Immature natural killer cell (primary cell): ENCODE measurements at regions not wholly inside any gene's neighbourhood (a gene's known extent, or its start where the extent isn't known, plus 50 kb on each side); places are given as distances from the start of the nearest gene placed in this dataset.
A peak's percentile ranks its signal among the peaks of the same experiment; 100 is the strongest.
"Not testable (repeated sequence)": the region's sequence is repeated elsewhere in the genome, so short reads cannot be mapped to it uniquely, and the experiment has no call there.

Experiments used
- DNase-seq, 3 donors: peaks; one replicate each; pipeline ENCODE4 v3.0.0; 2022; ENCODE audit warnings: mixed read lengths in 1 of 3
- H3K27ac Mint-ChIP-seq, 6 donors: one replicate each; pipeline ENCODE4 v1.8.0; 2020; ENCODE audit warnings: mixed read lengths in 6 of 6, mild to moderate bottlenecking in 5 of 6, inconsistent platforms in 4 of 6, moderate library complexity in 3 of 6
- H3K27me3 Mint-ChIP-seq, 3 donors: one replicate each; pipeline ENCODE4 v1.8.0; 2020 to 2021; ENCODE audit warnings: low read depth in 3 of 3, mild to moderate bottlenecking in 3 of 3, mixed read lengths in 3 of 3, moderate library complexity in 3 of 3, inconsistent platforms in 1 of 3
- H3K36me3 Mint-ChIP-seq, 3 donors: one replicate each; pipeline ENCODE4 v1.8.0; 2020; ENCODE audit warnings: mixed read lengths in 3 of 3, inconsistent platforms in 2 of 3, mild to moderate bottlenecking in 2 of 3
- H3K4me1 Mint-ChIP-seq, 2 donors: one replicate each; pipeline ENCODE4 v1.8.0; 2020; ENCODE audit warnings: inconsistent platforms in 2 of 2, mild to moderate bottlenecking in 2 of 2, mixed read lengths in 2 of 2, moderate library complexity in 1 of 2
- H3K4me3 Mint-ChIP-seq, 5 donors: one replicate each; pipeline ENCODE4 v1.8.0; 2020; ENCODE audit warnings: mild to moderate bottlenecking in 5 of 5, mixed read lengths in 5 of 5, inconsistent platforms in 3 of 5, moderate library complexity in 3 of 5
- H3K9me3 Mint-ChIP-seq, 6 donors: one replicate each; pipeline ENCODE4 v1.8.0; 2020; ENCODE audit warnings: mild to moderate bottlenecking in 6 of 6, mixed read lengths in 6 of 6, inconsistent platforms in 4 of 6, moderate library complexity in 3 of 6

DNA sequence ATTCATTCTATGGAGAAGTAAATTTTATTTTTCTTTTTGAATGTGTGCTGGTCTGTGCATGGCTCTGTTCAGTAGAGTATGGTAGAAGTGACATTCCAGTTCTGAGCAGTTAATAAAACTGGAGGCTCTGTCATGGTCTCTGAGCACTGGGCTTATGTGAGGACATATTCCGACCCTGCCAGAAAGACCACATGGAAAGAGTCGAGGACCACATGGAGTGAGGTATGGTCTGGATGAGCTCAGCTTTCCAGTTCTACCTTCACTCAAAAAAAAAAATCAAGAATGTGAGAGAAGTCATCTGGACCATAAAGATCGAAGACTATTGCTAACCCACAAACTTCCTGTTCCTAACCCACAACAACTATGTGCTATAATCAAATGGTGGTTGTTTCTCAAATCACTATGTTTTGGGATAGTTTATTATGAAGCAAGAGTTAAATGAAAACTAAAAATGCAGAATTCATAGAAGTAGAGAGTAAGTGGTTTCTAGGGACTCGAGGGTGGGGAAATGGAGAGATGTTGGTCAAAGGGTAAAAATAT is 534.2 kb upstream of the ANO5 start:
- Mint-ChIP-seq H3K36me3 (no peaks in the 10 kb centered on the region), H3K27me3 (no peaks in the 10 kb centered on the region), H3K9me3 (peaks cover 11 to 43% (median 21%) of the 10 kb centered on the region in 6 donors), H3K4me1 (no peaks in the 10 kb centered on the region), H3K4me3 (no peak overlapping the region), H3K27ac (no peak overlapping the region)
- DNase-seq = no peak

DNA sequence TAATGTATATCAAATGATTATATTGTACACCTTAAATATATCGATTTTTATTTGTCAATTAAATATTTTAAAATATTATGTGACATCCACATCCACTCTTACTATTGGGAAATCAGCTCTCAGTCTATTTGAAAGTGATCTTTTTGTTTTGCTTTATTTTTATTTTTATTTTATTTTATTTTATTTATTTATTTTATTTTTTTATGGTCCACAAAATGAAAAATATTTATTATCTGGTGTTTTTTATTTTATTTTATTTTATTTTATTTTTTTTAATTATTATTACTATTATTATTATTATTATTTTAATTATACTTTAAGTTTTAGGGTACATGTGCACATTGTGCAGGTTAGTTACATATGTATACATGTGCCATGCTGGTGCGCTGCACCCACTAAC is 533.5 kb upstream of the ANO5 start:
- peaks cover 11 to 43% (median 24%) of the 10 kb centered on the region in 6 donors for H3K9me3 Mint-ChIP-seq
- not testable (repeated sequence) for H3K27me3 Mint-ChIP-seq, H3K4me3 Mint-ChIP-seq

DNA sequence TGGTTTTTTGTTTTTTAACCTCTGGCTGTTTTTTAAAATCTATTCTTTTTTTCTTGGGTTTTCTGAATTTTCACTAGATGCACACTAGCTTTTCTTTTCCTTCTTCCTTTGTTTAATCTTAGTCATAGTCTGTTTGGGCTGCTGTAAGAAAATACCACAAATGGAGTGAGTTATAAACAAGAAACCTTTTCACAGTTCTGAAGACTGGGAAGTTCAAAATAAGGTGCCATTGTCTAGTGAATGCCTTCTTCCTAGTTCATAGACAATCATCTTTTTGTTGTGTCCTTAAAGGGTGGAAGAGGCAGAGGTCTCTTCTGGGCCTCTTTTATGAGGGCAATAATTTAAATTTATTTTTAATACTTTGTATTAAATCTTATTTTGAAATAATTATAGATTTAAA is 532.9 kb upstream of the ANO5 start:
- peaks cover 14 to 48% (median 24%) of the 10 kb centered on the region in 6 donors for H3K9me3 Mint-ChIP-seq
- H3K27ac Mint-ChIP-seq = no peak overlapping the region
- no peaks in the 10 kb centered on the region for H3K4me1 Mint-ChIP-seq
- DNase-seq = no peak
- H3K27me3 Mint-ChIP-seq = no peaks in the 10 kb centered on the region
- no peaks in the 10 kb centered on the region for H3K36me3 Mint-ChIP-seq
- H3K4me3 Mint-ChIP-seq = no peak overlapping the region

More for the DNA sequence above, 533.5 kb upstream of the ANO5 start:
- not testable (repeated sequence) for DNase-seq, H3K4me1 Mint-ChIP-seq, H3K36me3 Mint-ChIP-seq, H3K27ac Mint-ChIP-seq

DNA sequence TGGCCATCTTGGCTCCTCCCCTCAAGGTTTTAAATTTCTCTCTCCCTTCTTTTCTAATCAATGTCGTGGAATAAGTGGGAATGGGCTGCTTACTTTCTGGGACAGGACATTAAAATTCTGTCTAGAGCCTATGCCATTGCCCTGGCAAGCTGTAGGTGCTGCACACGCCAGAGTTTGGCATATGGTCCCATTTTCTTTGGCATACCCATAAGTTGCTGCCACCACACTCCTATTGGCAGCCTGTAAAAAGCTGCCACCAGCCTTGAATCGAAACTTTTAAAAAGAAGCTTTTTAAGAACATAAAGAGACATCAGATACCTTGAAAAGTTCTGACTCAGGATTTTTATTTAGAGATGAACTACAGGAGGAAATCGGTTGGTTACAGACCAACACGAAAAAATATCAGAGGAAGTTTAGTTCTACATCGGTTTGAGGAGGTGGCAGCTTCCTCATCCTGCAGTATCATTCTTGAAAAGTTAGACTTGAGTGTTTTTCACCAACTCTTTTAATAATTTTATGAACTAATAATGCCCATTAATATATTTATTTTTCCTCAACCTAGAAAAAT is 517.8 kb upstream of the ANO5 start:
- H3K4me3 Mint-ChIP-seq = no peak overlapping the region
- peaks cover 0 to 3% (median 0%) of the 10 kb centered on the region in 3 donors for H3K27me3 Mint-ChIP-seq
- no peaks in the 10 kb centered on the region for H3K4me1 Mint-ChIP-seq
- peaks cover 3 to 35% (median 10%) of the 10 kb centered on the region in 6 donors for H3K9me3 Mint-ChIP-seq
- no peak for DNase-seq
- H3K27ac Mint-ChIP-seq = no peak overlapping the region
- peaks cover 0 to 4% (median 0%) of the 10 kb centered on the region in 3 donors for H3K36me3 Mint-ChIP-seq

DNA sequence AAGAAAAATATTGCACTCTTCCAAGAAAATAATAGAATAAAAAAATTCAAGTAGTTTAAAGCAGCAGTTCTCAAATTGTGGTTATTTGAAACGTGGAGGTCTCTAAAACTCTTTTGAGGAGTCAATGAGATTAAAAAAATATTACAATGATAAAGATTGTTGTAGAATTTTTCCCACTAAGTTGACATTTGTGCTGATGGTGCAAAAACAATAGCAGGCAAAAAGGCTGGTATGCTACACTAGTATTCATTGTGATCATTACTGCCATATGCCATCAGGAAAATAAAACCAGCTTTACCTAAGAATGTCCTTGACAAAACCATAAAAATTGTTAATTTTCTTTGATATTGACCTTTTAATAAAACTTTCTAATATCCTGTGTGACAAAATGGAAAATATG is 505.2 kb upstream of the ANO5 start:
- Mint-ChIP-seq H3K4me1 (no peaks in the 10 kb centered on the region), H3K27me3 (no peaks in the 10 kb centered on the region), H3K36me3 (peaks cover 0 to 4% (median 0%) of the 10 kb centered on the region in 3 donors), H3K27ac (no peak overlapping the region), H3K9me3 (peaks cover 13 to 32% (median 17%) of the 10 kb centered on the region in 6 donors), H3K4me3 (no peak overlapping the region)
- no peak for DNase-seq

DNA sequence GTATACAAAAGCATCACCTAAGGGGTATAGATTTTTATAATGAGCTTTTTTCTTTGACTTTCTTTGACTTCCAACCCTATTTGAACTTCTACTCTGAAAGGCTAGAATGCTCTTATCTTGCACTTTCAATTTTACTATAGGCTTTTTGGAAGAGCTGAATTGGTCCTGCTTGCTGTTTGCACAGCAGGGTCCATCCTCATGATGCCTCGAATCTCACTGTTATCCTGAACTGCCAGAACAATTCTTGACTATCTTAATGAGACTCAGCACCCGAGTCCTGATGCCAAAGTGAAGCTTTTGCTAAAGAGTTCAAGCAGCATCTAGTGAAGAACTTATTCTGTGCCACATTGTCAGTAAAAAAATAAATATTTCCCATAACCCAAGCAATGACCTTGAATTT is 488.3 kb upstream of the ANO5 start:
- Mint-ChIP-seq H3K9me3 (peaks cover 3 to 21% (median 8%) of the 10 kb centered on the region in 6 donors), H3K4me3 (no peak overlapping the region), H3K4me1 (peaks cover 0 to 2% of the 10 kb centered on the region in 2 donors), H3K36me3 (no peaks in the 10 kb centered on the region), H3K27me3 (peaks cover 0 to 2% (median 0%) of the 10 kb centered on the region in 3 donors), H3K27ac (no peak overlapping the region)
- DNase-seq = no peak

DNA sequence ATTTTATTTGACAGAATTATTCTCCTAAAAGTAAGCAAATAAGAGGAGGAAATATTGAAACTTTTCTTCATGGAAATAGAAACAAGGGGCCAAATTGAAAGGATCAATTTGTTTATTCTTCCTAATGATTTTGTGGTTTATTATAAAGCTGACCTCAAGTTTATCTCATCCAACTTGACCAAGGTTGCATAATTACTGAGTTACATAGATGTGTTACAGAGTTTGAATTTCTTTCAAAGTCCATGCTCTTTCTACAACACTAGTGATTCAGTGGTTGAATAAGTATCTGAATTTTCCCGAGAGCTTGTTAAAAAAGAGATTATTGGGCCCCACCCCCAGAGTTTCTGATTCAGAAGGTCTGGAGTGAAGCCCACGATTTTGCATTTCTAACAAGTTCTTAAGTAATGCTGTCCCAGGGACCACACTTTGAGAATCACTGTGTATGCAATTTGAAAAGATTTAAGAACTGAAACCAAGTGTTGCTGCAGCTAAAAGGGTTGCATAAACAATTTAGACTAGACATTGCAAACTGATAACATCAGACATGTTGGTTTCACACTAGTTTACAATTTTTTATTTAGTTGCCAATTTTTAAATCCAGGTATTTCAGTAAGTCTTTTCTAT is 485.7 kb upstream of the ANO5 start:
- peaks cover 3 to 30% (median 10%) of the 10 kb centered on the region in 6 donors for H3K9me3 Mint-ChIP-seq
- no peak overlapping the region for H3K27ac Mint-ChIP-seq
- peaks cover 0 to 2% (median 0%) of the 10 kb centered on the region in 3 donors for H3K27me3 Mint-ChIP-seq
- H3K4me3 Mint-ChIP-seq = no peak overlapping the region
- peaks cover 0 to 2% of the 10 kb centered on the region in 2 donors for H3K4me1 Mint-ChIP-seq
- no peaks in the 10 kb centered on the region for H3K36me3 Mint-ChIP-seq
- no peak for DNase-seq

DNA sequence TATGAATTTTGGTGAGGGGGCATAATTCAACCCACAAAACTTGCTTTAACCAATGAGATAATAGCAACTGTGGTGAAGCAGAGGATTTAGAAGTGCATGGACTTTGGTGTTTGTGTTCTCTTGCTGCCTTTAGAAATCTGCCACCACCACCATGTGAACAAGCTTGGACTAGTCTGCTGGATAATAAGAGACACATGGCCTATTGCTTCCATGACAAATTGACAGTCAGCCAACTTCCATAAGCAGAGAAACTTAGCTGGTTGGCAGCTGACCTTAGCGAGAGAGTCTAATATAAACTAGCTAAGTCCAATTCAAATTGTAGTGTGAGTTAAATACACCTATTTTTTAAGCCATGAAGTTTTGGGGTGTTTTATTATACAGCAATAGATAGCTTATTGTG is 482.1 kb upstream of the ANO5 start:
- no peak for DNase-seq
- peaks cover 0 to 2% (median 2%) of the 10 kb centered on the region in 3 donors for H3K27me3 Mint-ChIP-seq
- no peaks in the 10 kb centered on the region for H3K36me3 Mint-ChIP-seq
- peaks cover 7 to 38% (median 16%) of the 10 kb centered on the region in 6 donors for H3K9me3 Mint-ChIP-seq
- peaks cover 0 to 2% of the 10 kb centered on the region in 2 donors for H3K4me1 Mint-ChIP-seq
- no peak overlapping the region for H3K4me3 Mint-ChIP-seq
- no peak overlapping the region for H3K27ac Mint-ChIP-seq

DNA sequence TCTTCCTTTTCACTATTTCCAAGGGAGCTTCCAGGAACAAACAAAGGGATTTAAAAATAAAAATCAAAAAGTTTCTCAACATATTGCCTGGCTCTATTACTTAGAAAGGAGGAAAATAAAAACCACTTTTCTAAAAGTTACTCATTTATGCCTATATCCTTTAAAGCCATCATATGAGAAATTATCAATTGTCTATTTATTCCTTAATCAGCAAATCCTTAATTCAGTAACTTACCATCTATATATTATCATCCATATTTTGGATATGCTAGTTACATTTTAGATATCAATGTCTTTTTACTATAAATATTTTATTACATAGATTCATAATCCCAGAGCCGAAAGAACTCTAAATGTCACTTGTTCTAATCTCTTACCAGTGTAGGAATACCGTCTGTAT is 481.5 kb upstream of the ANO5 start:
- no peak overlapping the region for H3K4me3 Mint-ChIP-seq

DNA sequence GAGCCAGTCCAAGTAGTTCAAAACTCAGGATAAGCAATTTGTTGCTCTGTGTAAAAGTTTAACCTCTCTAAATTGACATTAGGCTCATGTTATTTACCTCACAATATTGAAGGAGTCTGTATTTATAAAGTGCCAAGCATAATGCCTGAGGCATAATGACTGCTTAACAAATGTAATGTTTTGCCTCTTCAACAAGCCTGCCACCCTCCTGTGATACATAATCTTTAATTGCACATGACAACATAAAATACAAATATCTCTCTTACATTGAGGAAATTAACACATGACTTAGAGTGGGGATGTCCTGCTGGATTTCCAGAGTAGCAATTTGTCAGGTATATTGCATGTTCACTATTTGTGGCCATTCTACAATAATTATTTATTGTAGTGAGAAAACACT is 469.2 kb upstream of the ANO5 start:
- no peak overlapping the region for H3K4me3 Mint-ChIP-seq
- no peak overlapping the region for H3K27ac Mint-ChIP-seq
- peaks cover 0 to 22% (median 7%) of the 10 kb centered on the region in 6 donors for H3K9me3 Mint-ChIP-seq
- DNase-seq = no peak
- H3K27me3 Mint-ChIP-seq = no peaks in the 10 kb centered on the region
- H3K4me1 Mint-ChIP-seq = no peaks in the 10 kb centered on the region
- peaks cover 0 to 4% (median 0%) of the 10 kb centered on the region in 3 donors for H3K36me3 Mint-ChIP-seq

More for the DNA sequence above, 481.5 kb upstream of the ANO5 start:
- Mint-ChIP-seq H3K9me3 (peaks cover 10 to 41% (median 16%) of the 10 kb centered on the region in 6 donors), H3K4me1 (peaks cover 0 to 2% of the 10 kb centered on the region in 2 donors), H3K27me3 (peaks cover 0 to 2% (median 2%) of the 10 kb centered on the region in 3 donors), H3K36me3 (no peaks in the 10 kb centered on the region), H3K27ac (no peak overlapping the region)
- no peak for DNase-seq

DNA sequence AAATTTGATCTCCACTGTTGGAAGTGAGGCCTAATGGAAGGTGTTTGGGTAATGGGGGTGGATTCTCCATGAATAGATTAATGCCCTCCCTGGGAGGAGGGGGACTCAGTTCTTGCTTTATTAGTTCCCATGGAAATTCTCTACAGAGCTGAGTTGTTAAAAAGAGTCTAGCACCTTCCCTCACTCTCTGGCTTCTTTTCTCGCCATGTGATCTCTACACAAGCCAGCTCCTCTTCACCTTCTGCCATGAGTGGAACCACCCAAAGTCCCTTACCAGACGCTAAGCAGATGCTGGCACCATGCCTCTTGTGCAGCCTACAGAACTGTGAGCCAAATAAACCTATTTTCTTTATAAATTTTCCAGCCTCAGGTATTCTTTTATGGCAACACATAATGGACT is 465.8 kb upstream of the ANO5 start:
- Mint-ChIP-seq H3K4me1 (no peaks in the 10 kb centered on the region), H3K4me3 (no peak overlapping the region), H3K27me3 (no peaks in the 10 kb centered on the region), H3K9me3 (peaks cover 7 to 32% (median 13%) of the 10 kb centered on the region in 6 donors), H3K27ac (no peak overlapping the region), H3K36me3 (peaks cover 0 to 6% (median 0%) of the 10 kb centered on the region in 3 donors)
- no peak for DNase-seq

DNA sequence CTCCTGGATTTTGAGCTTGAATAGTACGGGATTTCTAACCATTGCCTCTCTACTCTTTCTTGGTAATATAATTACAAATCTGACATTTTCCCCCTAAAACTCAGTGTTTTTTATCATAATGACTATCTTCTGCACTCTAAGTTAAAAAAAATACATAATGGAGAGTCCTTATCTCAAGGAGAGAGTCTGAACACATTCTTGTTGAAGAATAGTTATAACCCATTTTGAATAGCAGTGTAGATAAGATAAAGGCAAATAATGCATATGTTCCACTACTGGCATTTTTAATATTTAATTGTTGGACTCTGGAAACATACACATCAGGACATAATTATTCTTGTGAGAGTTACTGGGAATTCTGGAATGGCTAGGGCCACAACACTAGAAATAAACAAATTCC is 456.5 kb upstream of the ANO5 start:
- Mint-ChIP-seq H3K4me1 (no peaks in the 10 kb centered on the region), H3K36me3 (peaks cover 0 to 9% (median 0%) of the 10 kb centered on the region in 3 donors), H3K4me3 (no peak overlapping the region)

DNA sequence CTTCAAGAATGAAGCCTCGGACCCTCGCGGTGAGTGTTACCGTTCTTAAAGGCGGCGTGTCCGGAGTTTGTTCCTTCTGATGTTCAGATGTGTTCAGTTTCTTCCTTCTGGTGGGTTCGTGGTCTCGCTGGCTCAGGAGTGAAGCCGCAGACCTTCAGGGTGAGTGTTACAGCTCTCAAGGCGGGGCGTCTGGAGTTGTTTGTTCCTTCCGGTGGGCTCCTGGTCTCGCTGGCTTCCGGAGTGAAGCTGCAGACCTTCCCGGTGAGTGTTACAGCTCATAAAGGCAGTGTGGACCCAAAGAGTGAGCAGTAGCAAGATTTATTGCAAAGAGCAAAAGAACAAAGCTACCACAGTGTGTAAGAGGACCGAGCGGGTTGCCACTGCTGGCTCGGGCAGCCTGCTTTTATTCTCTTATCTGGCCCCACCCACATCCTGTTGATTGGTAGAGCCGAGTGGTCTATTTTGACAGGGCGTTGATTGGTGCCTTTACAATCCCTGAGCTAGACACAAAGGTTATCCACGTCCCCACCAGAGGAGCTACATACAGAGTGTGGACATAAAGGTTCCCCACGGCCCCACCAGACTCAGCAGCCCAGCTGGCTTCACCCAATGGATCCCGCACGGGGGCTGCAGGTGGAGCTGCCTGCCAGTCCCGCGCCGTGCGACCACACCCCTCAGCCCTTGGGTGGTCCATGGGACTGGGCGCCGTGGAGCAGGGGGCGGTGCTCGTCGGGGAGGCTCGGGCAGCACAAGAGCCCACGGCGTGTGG is 440.2 kb upstream of the ANO5 start:
- DNase-seq = peak; percentile 12 to 34 (median 14)
- Mint-ChIP-seq H3K4me3 (peak overlapping the region in 4 of 5 donors; percentile 34 to 78 (median 66)), H3K27ac (peak overlapping the region in 3 of 6 donors; percentile 32 to 68 (median 60)), H3K9me3 (peaks cover 15 to 61% (median 28%) of the 10 kb centered on the region in 6 donors)
- not testable (repeated sequence) for H3K27me3 Mint-ChIP-seq, H3K36me3 Mint-ChIP-seq, H3K4me1 Mint-ChIP-seq

More for the DNA sequence above, 456.5 kb upstream of the ANO5 start:
- Mint-ChIP-seq H3K27me3 (peaks cover 0 to 2% (median 0%) of the 10 kb centered on the region in 3 donors), H3K9me3 (peaks cover 7 to 38% (median 23%) of the 10 kb centered on the region in 6 donors), H3K27ac (no peak overlapping the region)
- DNase-seq = no peak
